C4-2B (cell line): ENCODE measurements at regions not wholly inside any gene's neighbourhood (a gene's known extent, or its start where the extent isn't known, plus 50 kb on each side); places are given as distances from the start of the nearest gene placed in this dataset.

Source experiments
- CTCF ChIP-seq: fragments of 450-650 bp; conservative IDR thresholded peaks from 2 replicates; pipeline ENCODE4 v1.5.1; 2017; ENCODE audit warnings: mild to moderate bottlenecking
- ZFX ChIP-seq: fragments of 450-650 bp; IDR thresholded peaks from 2 replicates; pipeline ENCODE4 v1.6.1; 2017

GRCh38 chr6:44642349-44642748, 254.8 kb downstream of the CDC5L start:
- TF ChIP-seq CTCF (no peak), ZFX (no peak)
